AG04450 (cell line): ENCODE measurements at regions not wholly inside any gene's neighbourhood (a gene's known extent, or its start where the extent isn't known, plus 50 kb on each side); places are given as distances from the start of the nearest gene placed in this dataset.

Experiments used
- CTCF ChIA-PET: fragments of 300-600, 350-600 bp; formaldehyde crosslinking; extraction: SDS; loops from one replicate; lab custom pipeline; 2022; ENCODE audit warnings: antibody characterized with exemption, inconsistent platforms; lab: Charles Lee
- POLR2A ChIA-PET: fragments of 350-600 bp; formaldehyde crosslinking; extraction: SDS; loops from one replicate; lab custom pipeline; 2021; ENCODE audit warnings: antibody characterized with exemption, inconsistent platforms; lab: Yijun Ruan, JAX
- DNase-seq: peaks from one replicate; pipeline ENCODE4 v3.0.0-alpha.2; 2011; ENCODE audit warnings: low read depth, low spot score
- H3K27ac ChIP-seq: one replicate; pipeline ENCODE4 v1.5.1; 2012; ENCODE audit warnings: low read depth, low read length, control low read depth
- H3K27me3 ChIP-seq: one replicate; pipeline ENCODE4 v1.6.0; 2012; ENCODE audit warnings: low read length; ENCODE audit not compliant: control insufficient read depth, insufficient read depth
- H3K4me3 ChIP-seq: 2 replicates; pipeline ENCODE4 v1.5.1; 2011; ENCODE audit warnings: mild to moderate bottlenecking, low read depth, low read length, control low read depth
- H3K9me3 ChIP-seq: 2 replicates; pipeline ENCODE4 v1.5.1; 2012; ENCODE audit warnings: low read length; ENCODE audit not compliant: control insufficient read depth, insufficient read depth
- CTCF ChIP-seq: IDR thresholded peaks from 2 replicates; pipeline ENCODE4 v1.5.1; 2011; ENCODE audit warnings: low read depth, low read length, control low read depth, inconsistent platforms

GRCh38 chr14:34183478-34183877 is 232.6 kb upstream of the EGLN3 start:
- ChIA-PET POLR2A (no interaction called here), CTCF (interaction anchor here (0.9 kb wide), 1 partner anchor 45 kb away, joined by 4 read pairs; no protein-coding TSS in a partner anchor)
- H3K27ac ChIP-seq: no peak overlapping the region
- no peak for TF ChIP-seq CTCF
- no peak overlapping the region for H3K4me3 ChIP-seq
- DNase-seq: no peak
- no peaks in the 10 kb centered on the region for H3K9me3 ChIP-seq
- no peaks in the 10 kb centered on the region for H3K27me3 ChIP-seq

GRCh38 chr14:34181338-34181737 is 230.5 kb upstream of the EGLN3 start:
- no peaks in the 10 kb centered on the region for H3K27me3 ChIP-seq
- H3K4me3 ChIP-seq: no peak overlapping the region
- no peaks in the 10 kb centered on the region for H3K9me3 ChIP-seq
- no peak for DNase-seq
- CTCF ChIA-PET: interaction anchor here (1.3 kb wide), 1 partner anchor 83 kb away, joined by 3 read pairs; no protein-coding TSS in a partner anchor
- TF ChIP-seq CTCF: no peak
- H3K27ac ChIP-seq: no peak overlapping the region
- POLR2A ChIA-PET: no interaction called here

GRCh38 chr14:34180869-34181268 is 230.0 kb upstream of the EGLN3 start:
- POLR2A ChIA-PET: no interaction called here
- no peaks in the 10 kb centered on the region for H3K9me3 ChIP-seq
- CTCF ChIA-PET: interaction anchor here (1.3 kb wide), 1 partner anchor 82 kb away, joined by 3 read pairs; no protein-coding TSS in a partner anchor
- H3K27me3 ChIP-seq: no peaks in the 10 kb centered on the region
- no peak for TF ChIP-seq CTCF
- no peak overlapping the region for H3K4me3 ChIP-seq
- DNase-seq: no peak
- no peak overlapping the region for H3K27ac ChIP-seq

GRCh38 chr14:34180434-34180833 is 229.6 kb upstream of the EGLN3 start:
- CTCF ChIA-PET: no interaction called here
- TF ChIP-seq CTCF: no peak
- no peaks in the 10 kb centered on the region for H3K9me3 ChIP-seq
- no peak overlapping the region for H3K27ac ChIP-seq
- peaks cover under 1% of the 10 kb centered on the region for H3K27me3 ChIP-seq
- DNase-seq: no peak
- H3K4me3 ChIP-seq: no peak overlapping the region
- POLR2A ChIA-PET: no interaction called here

GRCh38 chr14:34179727-34180126 is 228.9 kb upstream of the EGLN3 start:
- ChIA-PET CTCF (no interaction called here), POLR2A (no interaction called here)
- Histone ChIP-seq H3K27me3 (peaks cover 2% of the 10 kb centered on the region), H3K4me3 (no peak overlapping the region), H3K27ac (no peak overlapping the region), H3K9me3 (no peaks in the 10 kb centered on the region)
- TF ChIP-seq CTCF: no peak
- no peak for DNase-seq
